Endothelial cell of umbilical vein (primary cell): ENCODE measurements at regions not wholly inside any gene's neighbourhood (a gene's known extent, or its start where the extent isn't known, plus 50 kb on each side); places are given as distances from the start of the nearest gene placed in this dataset.
A peak's percentile ranks its signal among the peaks of the same experiment; 100 is the strongest.

Experiments
- BruUV-seq: library from RNA; stranded (reverse); fragments of 400-500 nt; replicated peaks from 2 replicates; lab custom pipeline; 2021; lab: Mats Ljungman, UMichigan
- CTCF ChIA-PET: fragments of 300-600, 350-600 bp; sonication (Branson Sonifier 250); formaldehyde crosslinking; loops from one replicate; lab custom pipeline; 2021; ENCODE audit warnings: antibody characterized with exemption, inconsistent platforms; lab: Charles Lee
- POLR2A ChIA-PET: fragments of 300-600, 350-600 bp; sonication (Branson Sonifier 250); formaldehyde crosslinking; loops from one replicate; lab custom pipeline; 2021; ENCODE audit warnings: antibody characterized with exemption, inconsistent platforms; lab: Charles Lee
- DNase-seq: peaks from one replicate; pipeline ENCODE4 v3.0.0-alpha.2; 2011; ENCODE audit warnings: low read depth, low spot score
- FAIRE-seq: peaks from 2 replicates; lab custom pipeline; 2011; peaks lifted over from hg19 to GRCh38; lab: Jason Lieb, UNC
- H2AFZ ChIP-seq: 2 replicates; pipeline ENCODE4 v1.6.0; 2012; ENCODE audit warnings: low read depth, low read length, control low read depth, inconsistent platforms
- H3K27ac ChIP-seq: 2 replicates; pipeline ENCODE4 v1.5.1; 2011; ENCODE audit warnings: low read depth, mild to moderate bottlenecking, control low read depth, low read length, moderate library complexity; ENCODE audit not compliant: insufficient read depth
- H3K27me3 ChIP-seq, 2 experiments: 2 replicates each; pipeline versions ENCODE4 v1.6.0 to v1.6.1; 2011; ENCODE audit warnings: low read length in 2 of 2, mixed read lengths in 1 of 2; ENCODE audit not compliant: control insufficient read depth in 2 of 2, insufficient read depth in 2 of 2
- H3K36me3 ChIP-seq, 2 experiments: 2 replicates in 1 of 2; 3 replicates in 1 of 2; pipeline ENCODE4 v1.5.1; 2011; ENCODE audit warnings: low read length in 2 of 2, mild to moderate bottlenecking in 1 of 2, moderate library complexity in 1 of 2; ENCODE audit not compliant: control insufficient read depth in 2 of 2, insufficient read depth in 2 of 2; ENCODE audit errors: extremely low read depth in 1 of 2
- H3K4me1 ChIP-seq: 3 replicates; pipeline ENCODE4 v1.5.1; 2011; ENCODE audit warnings: mild to moderate bottlenecking, low read length; ENCODE audit not compliant: control insufficient read depth, insufficient read depth; ENCODE audit errors: extremely low read depth
- H3K4me2 ChIP-seq: 2 replicates; pipeline ENCODE4 v1.6.1; 2011; ENCODE audit warnings: low read length, control low read depth, mixed read lengths; ENCODE audit not compliant: insufficient read depth
- H3K4me3 ChIP-seq, 3 experiments: fragments of 200-600 bp in 1 of 3; sonication (generic), shearing (Covaris generic) in 1 of 3; replicated peaks in 1 of 3; 2 replicates each; pipeline ENCODE4 v1.5.1; 2011 to 2016; ENCODE audit warnings: control low read depth in 3 of 3, low read length in 3 of 3, mild to moderate bottlenecking in 2 of 3, inconsistent platforms in 1 of 3, low read depth in 1 of 3, moderate library complexity in 1 of 3; ENCODE audit not compliant: insufficient read depth in 1 of 3
- H3K79me2 ChIP-seq: 2 replicates; pipeline ENCODE4 v1.6.0; 2012; ENCODE audit warnings: low read length, inconsistent platforms; ENCODE audit not compliant: control insufficient read depth, insufficient read depth
- H3K9ac ChIP-seq: replicated peaks from 2 replicates; pipeline ENCODE3; 2011; ENCODE audit warnings: low read length, control low read depth; ENCODE audit not compliant: insufficient read depth; ENCODE audit errors: extremely low read depth
- H3K9me1 ChIP-seq: replicated peaks from 3 replicates; pipeline ENCODE4 v1.6.0; 2011; ENCODE audit warnings: mild to moderate bottlenecking, low read length; ENCODE audit not compliant: control insufficient read depth, insufficient read depth; ENCODE audit errors: extremely low read depth
- H3K9me3 ChIP-seq: replicated peaks from 2 replicates; pipeline ENCODE4 v1.5.1; 2012; ENCODE audit warnings: low read length, inconsistent platforms; ENCODE audit not compliant: control insufficient read depth, insufficient read depth
- H4K20me1 ChIP-seq: replicated peaks from 2 replicates; pipeline ENCODE3; 2011; ENCODE audit warnings: mild to moderate bottlenecking, low read length; ENCODE audit not compliant: control insufficient read depth, insufficient read depth; ENCODE audit errors: extremely low read depth
- FOS ChIP-seq: IDR thresholded peaks from 2 replicates; pipeline ENCODE4 v1.6.1; 2011; ENCODE audit warnings: mild to moderate bottlenecking, low read length, moderate library complexity, borderline replicate concordance; ENCODE audit not compliant: insufficient read depth
- GATA2 ChIP-seq: IDR thresholded peaks from 2 replicates; pipeline ENCODE4 v1.7.0; 2011; ENCODE audit warnings: low read depth, mild to moderate bottlenecking, moderate library complexity, mixed read lengths, low read length; ENCODE audit not compliant: insufficient read length, insufficient read depth
- dilution Hi-C: fragments of 300-500 bp; cut with MboI; formaldehyde crosslinking; loops from one replicate; pipeline ENCODE4 v1.15.0; 2019; ENCODE audit warnings: low sequenced_read_pairs; ENCODE audit not compliant: extremely low pct_ligation_motif_present
- intact Hi-C: fragments of 100-400 bp; cut with micrococcal nuclease; formaldehyde crosslinking; loops from one replicate; pipeline ENCODE4 v1.10.0; 2022
- TF ChIP-seq, protein P1 (sequence below), 2 donors: IDR thresholded peaks; 1 replicate in 1 of 2; 2 replicates in 1 of 2; pipeline ENCODE4 v1.5.1; 2011; ENCODE audit warnings: low read length in 2 of 2, mild to moderate bottlenecking in 2 of 2, moderate library complexity in 2 of 2, control low read depth in 1 of 2, inconsistent platforms in 1 of 2, low read depth in 1 of 2; ENCODE audit not compliant: insufficient read depth in 1 of 2; ENCODE audit errors: extremely low read depth in 1 of 2
- TF ChIP-seq, protein P2 (sequence below): IDR thresholded peaks from 2 replicates; pipeline ENCODE4 v1.6.1; 2011; ENCODE audit not compliant: insufficient read depth, insufficient read length

GRCh38 chr20:7285918-7286556 is 518.6 kb downstream of the BMP2 start:
- H3K9ac ChIP-seq: no peak overlapping the region
- TF ChIP-seq, protein P1, sequence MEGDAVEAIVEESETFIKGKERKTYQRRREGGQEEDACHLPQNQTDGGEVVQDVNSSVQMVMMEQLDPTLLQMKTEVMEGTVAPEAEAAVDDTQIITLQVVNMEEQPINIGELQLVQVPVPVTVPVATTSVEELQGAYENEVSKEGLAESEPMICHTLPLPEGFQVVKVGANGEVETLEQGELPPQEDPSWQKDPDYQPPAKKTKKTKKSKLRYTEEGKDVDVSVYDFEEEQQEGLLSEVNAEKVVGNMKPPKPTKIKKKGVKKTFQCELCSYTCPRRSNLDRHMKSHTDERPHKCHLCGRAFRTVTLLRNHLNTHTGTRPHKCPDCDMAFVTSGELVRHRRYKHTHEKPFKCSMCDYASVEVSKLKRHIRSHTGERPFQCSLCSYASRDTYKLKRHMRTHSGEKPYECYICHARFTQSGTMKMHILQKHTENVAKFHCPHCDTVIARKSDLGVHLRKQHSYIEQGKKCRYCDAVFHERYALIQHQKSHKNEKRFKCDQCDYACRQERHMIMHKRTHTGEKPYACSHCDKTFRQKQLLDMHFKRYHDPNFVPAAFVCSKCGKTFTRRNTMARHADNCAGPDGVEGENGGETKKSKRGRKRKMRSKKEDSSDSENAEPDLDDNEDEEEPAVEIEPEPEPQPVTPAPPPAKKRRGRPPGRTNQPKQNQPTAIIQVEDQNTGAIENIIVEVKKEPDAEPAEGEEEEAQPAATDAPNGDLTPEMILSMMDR (IDR thresholded peaks at IDR 0.05; ENCODE audit: extremely low read depth in 1 of 2, insufficient read depth in 1 of 2, low read depth in 1 of 2, low read length in 2 of 2): peak; percentile 86
- TF ChIP-seq, protein P2, sequence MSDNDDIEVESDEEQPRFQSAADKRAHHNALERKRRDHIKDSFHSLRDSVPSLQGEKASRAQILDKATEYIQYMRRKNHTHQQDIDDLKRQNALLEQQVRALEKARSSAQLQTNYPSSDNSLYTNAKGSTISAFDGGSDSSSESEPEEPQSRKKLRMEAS: no peak
- FAIRE-seq: peak; percentile 76
- H3K4me2 ChIP-seq: no peak overlapping the region
- CTCF ChIA-PET: interaction anchor here (0.6 to 4.2 kb wide), 106 partner anchors 9 to 1436 kb away, joined by 3 to 44 read pairs (median 4); partner anchors contain the start of gene BMP2
- no peaks in the 10 kb centered on the region for H3K36me3 ChIP-seq
- no peaks in the 10 kb centered on the region for H3K9me1 ChIP-seq
- intact Hi-C loops: loop anchor here (1.0 to 5.0 kb wide), 9 partner anchors 174 to 1144 kb away; no protein-coding TSS in a partner anchor
- H3K79me2 ChIP-seq: no peaks in the 10 kb centered on the region
- dilution Hi-C loops: no loop called here
- POLR2A ChIA-PET: interaction anchor here (0.6 kb wide), 1 partner anchor 573 kb away, joined by 3 read pairs; no protein-coding TSS in a partner anchor
- no peaks in the 10 kb centered on the region for H3K9me3 ChIP-seq
- H4K20me1 ChIP-seq: no peaks in the 10 kb centered on the region
- BruUV-seq: no TSS peak
- H3K27ac ChIP-seq: no peak overlapping the region
- H3K4me1 ChIP-seq: no peaks in the 10 kb centered on the region
- no peak overlapping the region for H3K4me3 ChIP-seq
- peaks cover 0 to 2% of the 10 kb centered on the region in 2 experiments for H3K27me3 ChIP-seq
- DNase-seq: peak; percentile 88
- peak overlapping the region; percentile 80 for H2AFZ ChIP-seq

DNA sequence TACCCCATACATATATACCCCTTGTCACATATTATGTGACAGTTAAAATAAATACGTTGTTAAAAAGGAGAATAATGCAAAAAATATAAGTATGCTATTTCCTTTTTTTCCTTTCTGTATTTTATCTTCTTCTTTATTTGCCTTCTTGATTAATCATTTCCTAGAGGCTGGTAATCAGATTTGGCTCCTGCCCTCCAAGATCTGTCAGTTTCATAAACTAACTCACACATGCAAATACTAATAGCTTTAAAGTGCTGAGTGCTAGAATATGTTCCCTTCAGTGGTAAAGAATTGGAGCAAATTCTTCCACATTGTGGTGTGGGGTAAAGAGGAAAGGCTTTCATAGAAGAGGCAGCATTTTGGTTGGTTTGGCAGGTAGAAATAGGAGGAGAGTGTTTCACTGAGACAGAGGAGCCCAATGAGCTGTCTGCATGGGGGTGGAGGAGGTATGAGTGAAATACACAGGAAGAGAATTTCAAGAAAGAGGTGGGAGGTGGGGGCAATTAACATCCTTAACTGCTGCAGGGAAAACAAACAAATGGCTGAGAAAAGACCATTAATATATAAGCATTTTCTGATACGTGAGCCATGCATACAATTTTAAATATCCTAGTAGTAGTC is 523.9 kb downstream of the BMP2 start:
- Histone ChIP-seq H3K4me1 (no peaks in the 10 kb centered on the region), H3K27ac (no peak overlapping the region), H3K27me3 (peaks cover 0 to 2% of the 10 kb centered on the region in 2 experiments), H3K4me3 (no peak overlapping the region), H3K36me3 (no peaks in the 10 kb centered on the region), H4K20me1 (no peaks in the 10 kb centered on the region), H3K79me2 (no peaks in the 10 kb centered on the region), H3K9ac (no peak overlapping the region), H3K9me1 (no peaks in the 10 kb centered on the region), H3K9me3 (no peaks in the 10 kb centered on the region), H3K4me2 (no peak overlapping the region), H2AFZ (no peak overlapping the region)
- TF ChIP-seq FOS (no peak), GATA2 (peak; percentile 48)
- TF ChIP-seq, protein P2: no peak
- FAIRE-seq (no peak), DNase-seq (no peak)
- intact Hi-C loops (no loop called here), dilution Hi-C loops (no loop called here)
- ChIA-PET CTCF (interaction anchor here (0.6 kb wide), 1 partner anchor 1027 kb away, joined by 3 read pairs; no protein-coding TSS in a partner anchor), POLR2A (no interaction called here)
- no TSS peak for BruUV-seq
